GM12865 (cell line): ENCODE measurements at regions not wholly inside any gene's neighbourhood (a gene's known extent, or its start where the extent isn't known, plus 50 kb on each side); places are given as distances from the start of the nearest gene placed in this dataset.

Experiments used
- DNase-seq: peaks from one replicate; pipeline ENCODE4 v3.0.0; 2010; ENCODE audit warnings: low read depth
- H3K4me3 ChIP-seq: 2 replicates; pipeline ENCODE4 v1.5.1; 2011; ENCODE audit warnings: mild to moderate bottlenecking, low read depth, low read length, control low read depth
- TF ChIP-seq, protein P1 (sequence below): IDR thresholded peaks from 2 replicates; pipeline ENCODE4 v1.5.1; 2011; ENCODE audit warnings: low read length, control low read depth, low read depth, inconsistent platforms; ENCODE audit not compliant: insufficient read depth; ENCODE audit errors: missing control alignments

DNA sequence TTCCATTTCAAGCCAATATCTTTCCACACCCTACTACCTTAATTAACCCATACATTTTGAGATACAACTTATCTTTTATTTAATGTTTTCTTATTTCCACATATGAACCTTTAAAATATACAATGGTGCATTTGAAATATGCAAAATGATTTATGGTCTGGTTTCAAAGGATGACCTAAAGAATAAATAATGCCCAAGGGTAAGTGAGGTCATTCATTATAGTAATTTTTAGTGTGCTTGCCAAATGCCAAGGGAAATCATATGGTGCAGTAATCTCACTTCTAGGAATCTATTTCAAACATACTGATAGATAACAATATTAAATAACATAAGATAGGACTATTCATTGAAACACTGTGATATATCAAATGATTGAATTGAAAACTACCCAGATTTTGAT, 1055.4 kb downstream of the AGBL1 start:
- no peak for DNase-seq
- no peak overlapping the region for H3K4me3 ChIP-seq
- TF ChIP-seq, protein P1, sequence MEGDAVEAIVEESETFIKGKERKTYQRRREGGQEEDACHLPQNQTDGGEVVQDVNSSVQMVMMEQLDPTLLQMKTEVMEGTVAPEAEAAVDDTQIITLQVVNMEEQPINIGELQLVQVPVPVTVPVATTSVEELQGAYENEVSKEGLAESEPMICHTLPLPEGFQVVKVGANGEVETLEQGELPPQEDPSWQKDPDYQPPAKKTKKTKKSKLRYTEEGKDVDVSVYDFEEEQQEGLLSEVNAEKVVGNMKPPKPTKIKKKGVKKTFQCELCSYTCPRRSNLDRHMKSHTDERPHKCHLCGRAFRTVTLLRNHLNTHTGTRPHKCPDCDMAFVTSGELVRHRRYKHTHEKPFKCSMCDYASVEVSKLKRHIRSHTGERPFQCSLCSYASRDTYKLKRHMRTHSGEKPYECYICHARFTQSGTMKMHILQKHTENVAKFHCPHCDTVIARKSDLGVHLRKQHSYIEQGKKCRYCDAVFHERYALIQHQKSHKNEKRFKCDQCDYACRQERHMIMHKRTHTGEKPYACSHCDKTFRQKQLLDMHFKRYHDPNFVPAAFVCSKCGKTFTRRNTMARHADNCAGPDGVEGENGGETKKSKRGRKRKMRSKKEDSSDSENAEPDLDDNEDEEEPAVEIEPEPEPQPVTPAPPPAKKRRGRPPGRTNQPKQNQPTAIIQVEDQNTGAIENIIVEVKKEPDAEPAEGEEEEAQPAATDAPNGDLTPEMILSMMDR, result no peak

DNA sequence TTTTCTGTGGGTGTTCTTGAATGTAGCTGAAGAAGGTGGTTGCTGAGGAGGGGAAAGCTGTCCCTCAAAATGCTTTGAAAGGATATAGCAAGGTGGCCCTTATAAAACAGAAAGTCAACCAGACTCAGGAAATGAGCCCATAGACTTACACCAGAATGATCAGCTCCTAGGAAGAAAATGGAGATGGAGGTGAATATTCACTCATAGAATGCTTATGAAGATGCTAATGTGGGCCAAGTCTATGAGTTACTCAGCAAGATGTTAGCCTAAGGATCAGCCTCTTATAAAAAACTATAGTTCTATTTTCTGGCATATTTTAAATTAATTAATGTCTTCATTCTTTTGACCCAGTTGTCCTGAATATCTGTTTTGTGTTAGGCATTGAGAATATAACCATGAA, 1054.0 kb downstream of the AGBL1 start:
- DNase-seq, result no peak
- TF ChIP-seq, protein P1, result no peak
- no peak overlapping the region for H3K4me3 ChIP-seq

DNA sequence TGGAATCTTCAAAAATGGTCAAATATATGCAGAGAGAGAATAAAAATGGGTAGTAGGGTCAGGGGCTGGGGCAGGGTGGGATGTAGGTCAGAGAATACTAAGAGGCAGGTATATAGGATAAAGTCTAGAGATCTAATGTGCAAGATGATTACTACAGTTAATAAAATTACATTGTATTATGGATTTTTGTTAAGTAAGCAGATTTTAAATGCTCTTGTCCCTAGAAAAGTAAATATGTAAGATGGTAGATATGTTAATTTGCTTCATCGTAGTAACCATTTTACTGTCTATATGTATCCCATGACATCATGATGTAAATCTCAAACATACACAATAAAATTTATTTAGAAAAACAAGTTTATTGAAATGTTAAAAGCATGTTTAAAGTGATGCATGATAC, 1051.4 kb downstream of the AGBL1 start:
- TF ChIP-seq, protein P1, result no peak
- DNase-seq, result no peak

DNA sequence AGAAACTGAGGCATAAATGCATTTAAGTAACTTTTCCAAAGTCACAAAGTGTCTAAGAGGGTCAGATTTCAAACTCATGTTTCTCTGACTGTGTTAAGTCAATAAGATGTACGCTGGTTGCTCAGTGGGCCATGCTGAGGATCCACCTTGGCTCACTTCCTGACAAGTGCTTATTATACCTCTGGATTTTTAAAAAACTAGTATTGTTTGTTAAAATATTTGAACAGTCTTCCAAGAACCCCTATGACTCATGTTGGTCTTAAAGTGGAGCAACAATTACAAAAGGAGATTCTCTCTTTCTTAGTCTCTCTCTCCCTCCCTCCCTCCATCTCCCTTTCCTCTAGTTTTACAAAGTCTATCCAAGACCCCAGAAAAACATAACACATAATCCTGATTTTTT, 1050.2 kb downstream of the AGBL1 start:
- no peak overlapping the region for H3K4me3 ChIP-seq
- no peak for DNase-seq
- TF ChIP-seq, protein P1, result no peak

More for the DNA sequence above, 1051.4 kb downstream of the AGBL1 start:
- H3K4me3 ChIP-seq, result no peak overlapping the region

DNA sequence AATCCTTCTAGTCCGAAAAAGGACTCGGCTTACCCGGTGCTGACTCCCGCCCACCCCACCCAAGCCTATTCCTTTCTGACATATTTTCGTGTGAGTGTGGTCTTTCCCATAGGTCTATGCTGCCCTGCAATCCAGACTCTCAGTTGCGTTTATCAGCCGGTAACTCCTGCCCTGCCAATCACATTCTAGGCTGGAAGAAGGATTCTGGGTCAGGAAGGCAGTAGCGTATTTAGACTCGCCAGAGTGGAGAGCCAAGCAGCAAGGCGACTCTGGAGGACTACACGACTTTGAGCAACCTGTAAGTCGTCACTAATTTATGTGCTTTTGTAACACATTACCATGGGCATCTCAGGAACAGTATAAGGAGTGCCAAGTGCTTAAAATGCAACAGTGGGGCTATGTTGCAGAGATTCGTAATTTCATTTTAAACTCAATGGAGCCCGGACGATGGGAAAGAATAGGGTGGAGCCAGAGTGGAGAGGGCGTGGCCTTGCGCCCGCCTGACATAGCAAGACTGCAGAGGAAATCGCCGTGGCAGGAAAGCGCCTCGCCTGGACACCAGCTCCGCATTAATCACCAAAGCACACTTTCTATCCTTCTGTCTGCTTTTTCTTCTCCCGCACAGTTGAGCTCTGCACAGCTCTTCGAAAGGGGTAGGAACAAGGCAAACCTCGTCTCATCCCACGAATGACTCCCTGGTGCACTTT, 1044.2 kb downstream of the AGBL1 start:
- TF ChIP-seq, protein P1, result no peak
- no peak for DNase-seq
- no peak overlapping the region for H3K4me3 ChIP-seq

DNA sequence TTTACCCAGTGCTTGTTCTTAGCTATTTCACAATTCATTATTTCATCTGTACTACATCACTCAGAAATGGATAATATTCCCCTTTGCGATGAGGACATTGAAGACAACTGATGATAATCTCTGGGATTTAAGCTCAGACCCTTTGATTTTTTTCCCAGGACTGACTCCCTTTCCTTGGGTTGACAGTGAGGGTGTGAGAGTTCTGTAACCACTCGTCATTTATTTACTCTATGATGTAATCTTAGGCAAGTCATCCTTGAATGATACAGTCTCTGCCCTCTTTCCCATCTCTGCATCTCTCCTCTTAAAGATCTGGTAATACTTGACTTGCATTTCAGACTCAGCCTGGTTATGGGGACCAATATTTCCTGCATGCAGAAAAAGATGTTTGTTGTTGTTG, 1041.7 kb downstream of the AGBL1 start:
- no peak overlapping the region for H3K4me3 ChIP-seq
- no peak for DNase-seq
- TF ChIP-seq, protein P1, result no peak

DNA sequence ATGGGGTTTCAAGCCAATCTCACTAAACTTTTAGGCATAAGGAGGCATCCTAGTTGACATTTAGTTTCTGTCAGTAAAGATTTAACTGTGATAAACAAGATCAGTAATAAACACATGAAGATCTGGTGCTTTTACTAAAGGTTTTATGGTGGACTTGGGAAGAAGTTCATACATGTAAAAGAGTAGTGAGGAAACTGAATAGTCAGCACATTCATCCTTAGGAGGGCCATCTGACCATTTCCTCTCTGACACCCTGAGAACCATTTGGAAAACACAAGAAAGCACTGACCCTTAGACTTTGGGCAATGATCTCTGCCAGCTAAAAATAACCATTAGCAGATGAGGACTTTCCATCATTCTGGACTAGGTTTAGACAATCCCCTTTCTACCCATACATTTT, 1040.9 kb downstream of the AGBL1 start:
- DNase-seq, result no peak
- no peak overlapping the region for H3K4me3 ChIP-seq
- TF ChIP-seq, protein P1, result no peak
